GM12878 (cell line): ENCODE measurements at regions not wholly inside any gene's neighbourhood (a gene's known extent, or its start where the extent isn't known, plus 50 kb on each side); places are given as distances from the start of the nearest gene placed in this dataset.

Experiments used
- ATAC-seq: fragments of 200-7000 bp; cut with Tn5 transposase; 3 replicates; pipeline ENCODE4 v1.9.1; 2020; ENCODE audit warnings: mild to moderate bottlenecking, moderate library complexity
- BruUV-seq: library from RNA; stranded (reverse); fragments of 400-500 nt; replicated peaks from 2 replicates; lab custom pipeline; 2021; lab: Mats Ljungman, UMichigan
- CTCF ChIA-PET: fragments of 300-600 bp; sonication (Branson Sonifier 250); formaldehyde crosslinking; extraction: SDS; loops from one replicate; lab custom pipeline; 2021; ENCODE audit warnings: inconsistent platforms; lab: Yijun Ruan, JAX
- POLR2A ChIA-PET: fragments of 350-600 bp; formaldehyde crosslinking; extraction: SDS; loops from one replicate; lab custom pipeline; 2021; ENCODE audit warnings: inconsistent platforms; lab: Charles Lee
- RAD21 ChIA-PET: fragments of 300-600 bp; sonication (Branson Sonifier 250); formaldehyde crosslinking; loops from one replicate; lab custom pipeline; 2023; ENCODE audit warnings: antibody characterized with exemption; ENCODE audit not compliant: unreplicated experiment; lab: Charles Lee
- SMC1A ChIA-PET: fragments of 300-600 bp; sonication (Branson Sonifier 250); formaldehyde crosslinking; loops from one replicate; lab custom pipeline; 2023; ENCODE audit not compliant: unreplicated experiment, uncharacterized antibody; lab: Charles Lee
- DNase-seq: peaks from one replicate; pipeline ENCODE4 v3.0.0-alpha.2; 2011; ENCODE audit warnings: low read depth, low spot score
- FAIRE-seq: peaks from 3 replicates; lab custom pipeline; 2011; peaks lifted over from hg19 to GRCh38; lab: Jason Lieb, UNC
- H2AFZ ChIP-seq: 2 replicates; pipeline ENCODE4 v1.6.0; 2011; ENCODE audit warnings: low read depth, low read length, control low read depth; ENCODE audit not compliant: control insufficient read depth
- H3K27ac ChIP-seq: 2 replicates; pipeline ENCODE4 v1.5.1; 2011; ENCODE audit warnings: control low read depth; ENCODE audit not compliant: control insufficient read depth, insufficient read depth
- H3K27me3 ChIP-seq, 2 experiments: replicated peaks in 1 of 2; 2 replicates each; pipeline versions ENCODE4 v1.6.0 to v1.6.1; 2011; ENCODE audit warnings: low read length in 1 of 2; ENCODE audit not compliant: control insufficient read depth in 2 of 2, insufficient read depth in 2 of 2
- H3K36me3 ChIP-seq, 2 experiments: 2 replicates each; pipeline ENCODE4 v1.5.1; 2011; ENCODE audit warnings: low read length in 1 of 2; ENCODE audit not compliant: control insufficient read depth in 2 of 2, insufficient read depth in 2 of 2
- H3K4me1 ChIP-seq: 2 replicates; pipeline ENCODE4 v1.6.1; 2011; ENCODE audit warnings: mild to moderate bottlenecking, low read length, moderate library complexity, mixed read lengths; ENCODE audit not compliant: control insufficient read depth, insufficient read depth
- H3K4me2 ChIP-seq: 2 replicates; pipeline ENCODE4 v1.6.0; 2011; ENCODE audit warnings: control low read depth; ENCODE audit not compliant: control insufficient read depth, insufficient read depth
- H3K4me3 ChIP-seq: fragments of 200-600 bp; sonication (generic); 2 replicates; pipeline ENCODE4 v1.5.1; 2016
- H3K79me2 ChIP-seq: 2 replicates; pipeline ENCODE4 v1.6.0; 2011; ENCODE audit warnings: low read length; ENCODE audit not compliant: control insufficient read depth, insufficient read depth
- H3K9ac ChIP-seq: 2 replicates; pipeline ENCODE4 v1.8.0; 2011; ENCODE audit warnings: low read length, control low read depth, mixed read lengths; ENCODE audit not compliant: control insufficient read depth, insufficient read depth
- H3K9me3 ChIP-seq: replicated peaks from 3 replicates; pipeline ENCODE4 v1.5.1; 2011; ENCODE audit warnings: mild to moderate bottlenecking, low read length; ENCODE audit not compliant: control insufficient read depth, insufficient read depth
- H4K20me1 ChIP-seq: 2 replicates; pipeline ENCODE4 v1.6.0; 2011; ENCODE audit not compliant: control insufficient read depth, insufficient read depth
- EED ChIP-seq: sonication (generic); IDR thresholded peaks from 2 replicates; pipeline ENCODE4 v1.6.1; 2016; ENCODE audit warnings: antibody characterized with exemption, low read depth
- RAD21 ChIP-seq: IDR thresholded peaks from 2 replicates; pipeline ENCODE4 v1.6.1; 2011; ENCODE audit warnings: mild to moderate bottlenecking, low read depth, low read length, moderate library complexity; ENCODE audit not compliant: insufficient read depth
- SRF ChIP-seq, 2 experiments: IDR thresholded peaks; 2 replicates each; pipeline ENCODE4 v1.6.1; 2011; ENCODE audit warnings: low read depth in 2 of 2, low read length in 2 of 2, mild to moderate bottlenecking in 1 of 2, moderate library complexity in 1 of 2
- ZBTB11 ChIP-seq: fragments of 450-650 bp; formaldehyde crosslinking; IDR thresholded peaks from 2 replicates; pipeline ENCODE4 v1.5.0; 2022; ENCODE audit warnings: mild to moderate bottlenecking, missing genetic modification characterization
- ZNF217 ChIP-seq: fragments of 450-650 bp; IDR thresholded peaks from 2 replicates; pipeline ENCODE4 v1.6.1; 2017; ENCODE audit warnings: antibody characterized with exemption, mild to moderate bottlenecking
- WGBS: methylation state at CpG from one replicate; pipeline ENCODE4 v1.1.6; 2016; ENCODE audit warnings: low lambda C conversion rate; ENCODE audit not compliant: insufficient replicate concordance, insufficient coverage; ENCODE audit errors: missing lambda C conversion rate; 5-methylcytosine and 5-hydroxymethylcytosine counted together
- in situ Hi-C: fragments of 300-500 bp; cut with MboI; formaldehyde crosslinking; loops from 9 replicates; pipeline ENCODE4 v1.14.3; 2018; ENCODE audit warnings: mixed read lengths
- intact Hi-C: fragments of 100-400 bp; cut with micrococcal nuclease; formaldehyde crosslinking; loops from one replicate; pipeline ENCODE4 v1.14.2; 2022; ENCODE audit not compliant: unreplicated experiment

DNA sequence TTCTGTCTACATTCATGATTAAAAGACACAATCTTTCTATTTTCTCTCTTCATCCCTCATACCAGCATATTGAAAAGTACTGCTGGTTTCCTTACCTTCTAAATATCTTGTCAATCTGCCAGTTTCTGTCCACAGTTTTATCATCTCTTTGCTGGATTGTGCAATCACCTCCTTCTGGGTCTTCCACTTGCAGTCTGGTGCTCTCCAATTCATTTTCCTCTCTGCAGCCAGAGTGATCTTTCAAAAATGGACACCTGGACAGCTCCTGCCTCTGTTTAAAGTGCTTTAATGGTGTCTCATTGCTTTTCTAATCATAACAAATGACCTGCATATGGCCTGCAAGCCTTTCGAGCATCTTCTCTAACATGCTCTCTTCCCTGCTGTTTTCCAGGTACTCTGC, 94.0 kb downstream of the C1QL2 start:
- 0% methylated on average over 1 of the region's 1 CpG for WGBS
- ATAC-seq (no peak), DNase-seq (no peak), FAIRE-seq (no peak)
- Histone ChIP-seq H3K4me1 (no peaks in the 10 kb centered on the region), H3K36me3 (no peaks in the 10 kb centered on the region), H3K79me2 (no peaks in the 10 kb centered on the region), H4K20me1 (no peaks in the 10 kb centered on the region), H3K4me2 (no peak overlapping the region), H3K4me3 (no peak overlapping the region), H3K27me3 (no peaks in the 10 kb centered on the region; a peak in 1 of 4 replicates), H3K27ac (no peak overlapping the region), H2AFZ (no peak overlapping the region), H3K9ac (no peak overlapping the region), H3K9me3 (no peaks in the 10 kb centered on the region)
- POLR2A ChIA-PET: no interaction called here
- intact Hi-C loops: no loop called here
- RAD21 ChIA-PET: no interaction called here
- CTCF ChIA-PET: no interaction called here
- TF ChIP-seq EED: no peak
- no peak for TF ChIP-seq SRF (IDR thresholded peaks at IDR 0.05; ENCODE audit: low read depth in 2 of 2, low read length in 2 of 2)
- no peak for TF ChIP-seq ZNF217
- no peak for TF ChIP-seq RAD21
- no peak for TF ChIP-seq ZBTB11
- in situ Hi-C loops: no loop called here
- no TSS peak for BruUV-seq
- SMC1A ChIA-PET: no interaction called here
